ENCODE measurements at regions not wholly inside any gene's neighbourhood (a gene's known extent, or its start where the extent isn't known, plus 50 kb on each side); places are given as distances from the start of the nearest gene placed in this dataset.

DNA sequence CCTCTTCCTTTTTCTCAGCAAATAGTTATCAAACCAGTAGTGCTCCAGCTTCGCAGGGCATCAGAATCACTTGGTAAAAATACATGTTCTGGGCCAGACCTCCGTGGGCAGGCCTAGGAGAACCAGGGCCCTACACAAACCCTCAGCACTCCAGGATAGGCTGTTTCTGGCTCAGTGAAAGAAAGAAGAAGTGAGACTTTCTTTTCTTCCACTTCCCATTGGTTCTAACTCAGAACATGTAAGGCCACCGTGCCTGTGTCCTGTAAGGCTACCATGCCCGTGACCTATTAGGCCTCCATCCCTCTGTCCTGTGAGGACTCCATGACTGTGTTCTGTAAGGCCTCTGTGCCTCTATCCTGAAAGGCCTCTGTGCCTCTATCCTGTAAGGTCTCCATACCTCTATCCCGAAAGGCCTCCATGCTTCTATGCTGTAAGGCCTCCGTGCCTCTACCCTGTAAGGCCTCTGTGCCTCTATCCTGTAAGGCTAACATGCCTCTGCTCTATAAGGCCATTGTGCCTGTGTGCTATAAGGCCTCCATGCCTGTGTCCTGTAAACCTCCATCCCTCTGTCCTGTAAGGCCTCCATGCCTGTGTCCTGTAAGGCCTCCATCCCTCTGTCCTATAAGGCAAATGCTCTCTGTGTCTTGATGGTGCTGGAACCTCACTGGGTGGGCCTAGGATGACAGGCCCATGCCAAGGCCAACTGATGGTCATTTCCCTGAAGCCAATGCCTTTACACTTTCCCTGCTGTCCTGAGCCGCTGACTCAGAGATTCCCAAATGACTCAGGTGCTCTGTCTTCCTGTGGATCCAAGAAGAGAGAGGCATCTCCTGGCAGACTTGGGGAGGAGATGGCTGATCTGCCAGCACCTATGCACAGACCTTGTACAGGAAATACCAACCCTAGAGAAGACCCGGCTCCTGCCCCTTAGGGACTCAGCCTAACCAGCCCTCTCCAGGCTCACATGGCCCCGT lies 96.6 kb upstream of the CACUL1 start:
- TF ChIP-seq CTCF (IDR thresholded peaks at IDR 0.05; ENCODE audit: borderline replicate concordance, control extremely low read depth, extremely low read depth, insufficient read depth, missing control alignments) = no peak
- peak; percentile 35 for DNase-seq (ENCODE audit: low spot score)
- in situ Hi-C loops (cut with MboI; ENCODE audit: low sequenced_read_pairs, unreplicated experiment) = no loop called here

DNA sequence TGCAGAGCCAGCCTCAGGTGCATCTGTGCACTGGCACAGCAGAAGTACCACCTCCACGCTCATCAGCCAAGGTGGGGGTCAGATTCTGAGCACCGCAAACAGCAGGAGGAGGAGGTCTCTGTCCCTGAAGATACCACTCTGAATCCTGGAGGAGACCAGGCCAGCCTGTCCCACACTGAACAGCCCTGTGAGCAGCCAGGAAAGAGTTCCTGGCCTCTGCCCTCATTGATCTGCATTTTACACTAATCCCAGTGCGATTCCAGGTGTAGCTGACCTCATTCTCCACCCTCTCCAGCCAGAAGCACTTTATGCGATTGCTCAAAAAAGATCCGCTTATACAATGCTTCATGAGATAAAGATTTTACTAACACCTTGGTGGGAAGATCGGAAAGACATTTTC lies 99.1 kb upstream of the CACUL1 start:
- in situ Hi-C loops (cut with MboI; ENCODE audit: low sequenced_read_pairs, unreplicated experiment) = no loop called here

GRCh38 chr10:118856106-118856505 lies 101.3 kb upstream of the CACUL1 start:
- in situ Hi-C loops (cut with MboI; ENCODE audit: low sequenced_read_pairs, unreplicated experiment) = no loop called here
- DNase-seq (ENCODE audit: low spot score) = no peak
- no peak for TF ChIP-seq CTCF (IDR thresholded peaks at IDR 0.05; ENCODE audit: borderline replicate concordance, control extremely low read depth, extremely low read depth, insufficient read depth, missing control alignments)

More for the DNA sequence above, 99.1 kb upstream of the CACUL1 start:
- no peak for TF ChIP-seq CTCF (IDR thresholded peaks at IDR 0.05; ENCODE audit: borderline replicate concordance, control extremely low read depth, extremely low read depth, insufficient read depth, missing control alignments)
- DNase-seq (ENCODE audit: low spot score) = no peak

- DNase-seq (ENCODE audit: low spot score) = no peak
- in situ Hi-C loops (cut with MboI; ENCODE audit: low sequenced_read_pairs, unreplicated experiment) = no loop called here
- TF ChIP-seq CTCF (IDR thresholded peaks at IDR 0.05; ENCODE audit: borderline replicate concordance, control extremely low read depth, extremely low read depth, insufficient read depth, missing control alignments) = no peak
These were observed 111.4 kb upstream of the CACUL1 start for GRCh38 chr10:118865998-118866693.

GRCh38 chr10:118867768-118868167 lies 113.0 kb upstream of the CACUL1 start:
- in situ Hi-C loops (cut with MboI; ENCODE audit: low sequenced_read_pairs, unreplicated experiment) = no loop called here
- no peak for TF ChIP-seq CTCF (IDR thresholded peaks at IDR 0.05; ENCODE audit: borderline replicate concordance, control extremely low read depth, extremely low read depth, insufficient read depth, missing control alignments)
- no peak for DNase-seq (ENCODE audit: low spot score)

DNA sequence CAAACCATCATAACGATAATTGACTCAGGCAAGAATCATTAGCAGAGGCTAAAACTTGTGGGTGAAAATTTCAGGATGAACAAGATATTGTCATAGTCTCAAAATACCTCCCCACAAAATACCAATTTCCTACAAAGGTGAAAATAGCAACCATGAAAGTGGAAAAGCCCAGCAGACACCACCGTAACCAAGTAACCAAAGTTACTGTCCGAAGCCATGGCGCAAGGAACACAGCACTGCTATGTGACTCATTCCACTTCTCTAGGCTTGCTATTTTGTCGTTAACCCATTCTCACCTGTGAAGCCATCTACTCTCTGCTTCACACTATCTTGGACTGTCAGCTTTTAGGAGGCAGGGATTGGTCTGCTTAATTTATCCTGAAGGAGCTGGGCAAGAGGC lies 113.8 kb upstream of the CACUL1 start:
- in situ Hi-C loops (cut with MboI; ENCODE audit: low sequenced_read_pairs, unreplicated experiment) = no loop called here
- TF ChIP-seq CTCF (IDR thresholded peaks at IDR 0.05; ENCODE audit: borderline replicate concordance, control extremely low read depth, extremely low read depth, insufficient read depth, missing control alignments) = no peak
- no peak for DNase-seq (ENCODE audit: low spot score)

Measured in GM13976 (cell line).